ENCODE measurements at regions not wholly inside any gene's neighbourhood (a gene's known extent, or its start where the extent isn't known, plus 50 kb on each side); places are given as distances from the start of the nearest gene placed in this dataset.

DNA sequence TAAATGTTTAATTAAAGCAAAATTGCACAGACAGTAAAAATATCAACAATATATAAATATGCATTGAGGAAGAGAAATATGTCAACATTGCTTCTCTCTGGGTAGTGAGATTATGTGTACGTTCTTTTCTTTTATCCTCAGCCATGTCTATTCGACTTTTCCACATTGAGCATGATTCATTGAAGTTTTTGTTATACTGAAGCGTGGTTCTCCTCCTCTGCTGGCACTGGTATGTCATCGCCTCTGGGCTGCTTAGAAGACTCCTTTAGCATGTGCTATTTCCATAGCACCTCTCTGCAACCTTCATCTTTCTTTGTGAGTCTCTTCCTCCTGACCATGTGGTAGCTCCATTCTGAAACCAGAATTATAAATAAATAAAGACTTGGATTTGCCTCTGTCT lies 65.8 kb upstream of the AKAP13 start:
- Histone ChIP-seq H3K4me3 (no peak overlapping the region), H3K4me1 (ENCODE audit: insufficient read depth) (no peaks in the 10 kb centered on the region), H4K20me1 (replicated peaks; ENCODE audit: insufficient read depth) (no peaks in the 10 kb centered on the region), H3K36me3 (ENCODE audit: insufficient read depth) (no peaks in the 10 kb centered on the region), H3K9me2 (ENCODE audit: insufficient read depth) (peaks cover 7% of the 10 kb centered on the region; the same call in 1 of the 2 replicates), H3K27ac (ENCODE audit: low read depth) (no peak overlapping the region), H3F3A (replicated peaks; ENCODE audit: low read depth) (no peaks in the 10 kb centered on the region), H3K27me3 (ENCODE audit: insufficient read depth) (no peaks in the 10 kb centered on the region), H3K79me2 (replicated peaks; ENCODE audit: insufficient read depth) (no peaks in the 10 kb centered on the region), H2AFZ (no peak overlapping the region), H3K4me2 (no peak overlapping the region)
- ATAC-seq = no peak
- peaks cover 11% of the 10 kb centered on the region for H3K4me1 Mint-ChIP-seq
- H3K27me3 Mint-ChIP-seq (ENCODE audit: insufficient read depth, low read depth, poor library complexity) = no peaks in the 10 kb centered on the region
- no peak overlapping the region for H3K4me3 Mint-ChIP-seq
- DNase-seq (ENCODE audit: low spot score) = no peak
- no peaks in the 10 kb centered on the region for H3K36me3 Mint-ChIP-seq (ENCODE audit: low read depth)
- TF ChIP-seq EZH2 (IDR thresholded peaks at IDR 0.05; ENCODE audit: low read depth, unreplicated experiment) (no peak), NANOG (IDR thresholded peaks at IDR 0.05; ENCODE audit: borderline replicate concordance) (no peak), ZNF114 (CRISPR knock-in tag; IDR thresholded peaks at IDR 0.05) (no peak), CREB1 (CRISPR knock-in tag; IDR thresholded peaks at IDR 0.05; ENCODE audit: low read depth) (no peak), STAT1 (IDR thresholded peaks at IDR 0.05; ENCODE audit: unreplicated experiment) (no peak), ZNF331 (CRISPR knock-in tag; IDR thresholded peaks at IDR 0.05; ENCODE audit: low read depth) (no peak), EZH2phosphoT487 (IDR thresholded peaks at IDR 0.05; ENCODE audit: unreplicated experiment) (no peak)
- TF ChIP-seq, protein P1, sequence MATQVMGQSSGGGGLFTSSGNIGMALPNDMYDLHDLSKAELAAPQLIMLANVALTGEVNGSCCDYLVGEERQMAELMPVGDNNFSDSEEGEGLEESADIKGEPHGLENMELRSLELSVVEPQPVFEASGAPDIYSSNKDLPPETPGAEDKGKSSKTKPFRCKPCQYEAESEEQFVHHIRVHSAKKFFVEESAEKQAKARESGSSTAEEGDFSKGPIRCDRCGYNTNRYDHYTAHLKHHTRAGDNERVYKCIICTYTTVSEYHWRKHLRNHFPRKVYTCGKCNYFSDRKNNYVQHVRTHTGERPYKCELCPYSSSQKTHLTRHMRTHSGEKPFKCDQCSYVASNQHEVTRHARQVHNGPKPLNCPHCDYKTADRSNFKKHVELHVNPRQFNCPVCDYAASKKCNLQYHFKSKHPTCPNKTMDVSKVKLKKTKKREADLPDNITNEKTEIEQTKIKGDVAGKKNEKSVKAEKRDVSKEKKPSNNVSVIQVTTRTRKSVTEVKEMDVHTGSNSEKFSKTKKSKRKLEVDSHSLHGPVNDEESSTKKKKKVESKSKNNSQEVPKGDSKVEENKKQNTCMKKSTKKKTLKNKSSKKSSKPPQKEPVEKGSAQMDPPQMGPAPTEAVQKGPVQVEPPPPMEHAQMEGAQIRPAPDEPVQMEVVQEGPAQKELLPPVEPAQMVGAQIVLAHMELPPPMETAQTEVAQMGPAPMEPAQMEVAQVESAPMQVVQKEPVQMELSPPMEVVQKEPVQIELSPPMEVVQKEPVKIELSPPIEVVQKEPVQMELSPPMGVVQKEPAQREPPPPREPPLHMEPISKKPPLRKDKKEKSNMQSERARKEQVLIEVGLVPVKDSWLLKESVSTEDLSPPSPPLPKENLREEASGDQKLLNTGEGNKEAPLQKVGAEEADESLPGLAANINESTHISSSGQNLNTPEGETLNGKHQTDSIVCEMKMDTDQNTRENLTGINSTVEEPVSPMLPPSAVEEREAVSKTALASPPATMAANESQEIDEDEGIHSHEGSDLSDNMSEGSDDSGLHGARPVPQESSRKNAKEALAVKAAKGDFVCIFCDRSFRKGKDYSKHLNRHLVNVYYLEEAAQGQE (IDR thresholded peaks at IDR 0.05; ENCODE audit: unreplicated experiment) = no peak
- TF ChIP-seq, protein P2, sequence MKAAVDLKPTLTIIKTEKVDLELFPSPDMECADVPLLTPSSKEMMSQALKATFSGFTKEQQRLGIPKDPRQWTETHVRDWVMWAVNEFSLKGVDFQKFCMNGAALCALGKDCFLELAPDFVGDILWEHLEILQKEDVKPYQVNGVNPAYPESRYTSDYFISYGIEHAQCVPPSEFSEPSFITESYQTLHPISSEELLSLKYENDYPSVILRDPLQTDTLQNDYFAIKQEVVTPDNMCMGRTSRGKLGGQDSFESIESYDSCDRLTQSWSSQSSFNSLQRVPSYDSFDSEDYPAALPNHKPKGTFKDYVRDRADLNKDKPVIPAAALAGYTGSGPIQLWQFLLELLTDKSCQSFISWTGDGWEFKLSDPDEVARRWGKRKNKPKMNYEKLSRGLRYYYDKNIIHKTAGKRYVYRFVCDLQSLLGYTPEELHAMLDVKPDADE (IDR thresholded peaks at IDR 0.05) = no peak
- no peaks in the 10 kb centered on the region; the same call in 1 of the 3 replicates for H3K9me3 Mint-ChIP-seq
- no peak overlapping the region for H3K27ac Mint-ChIP-seq

DNA sequence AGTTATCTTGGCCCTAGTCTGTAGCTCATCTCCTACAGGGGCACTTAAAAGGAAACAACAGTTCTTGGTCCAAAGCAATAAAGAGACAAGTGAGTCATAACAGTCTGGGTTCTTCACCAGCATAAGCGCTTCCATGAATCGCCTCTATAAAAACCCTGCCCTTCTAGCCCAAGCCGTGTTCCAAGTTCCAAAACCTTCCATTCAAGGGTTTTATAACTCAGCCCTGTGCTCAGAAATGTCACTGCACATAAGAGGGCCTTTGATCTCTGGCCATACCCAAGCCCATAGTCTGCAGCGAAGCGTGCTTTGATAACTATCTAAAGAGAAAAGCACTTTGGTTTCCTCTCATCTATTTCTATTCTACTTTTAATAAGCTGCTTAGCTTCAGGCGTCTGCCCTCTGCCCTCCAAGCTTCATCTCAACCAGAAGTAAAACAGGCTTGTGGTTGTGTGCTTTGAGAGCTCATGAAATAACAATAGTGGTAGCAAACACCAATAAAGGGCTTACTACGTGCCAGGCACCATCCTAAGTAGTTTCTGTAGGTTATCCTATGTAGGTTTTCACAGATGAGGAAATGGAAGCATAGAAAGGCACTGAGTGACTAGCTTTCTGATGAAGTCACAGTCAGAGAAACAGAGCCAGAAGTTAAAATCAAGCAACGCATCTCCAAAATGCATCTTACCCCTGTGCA lies 64.0 kb upstream of the AKAP13 start:
- ATAC-seq = no peak
- Histone ChIP-seq H3K36me3 (ENCODE audit: insufficient read depth) (no peaks in the 10 kb centered on the region), H3K27ac (ENCODE audit: low read depth) (no peak overlapping the region), H3K79me2 (replicated peaks; ENCODE audit: insufficient read depth) (no peaks in the 10 kb centered on the region), H3K4me2 (no peak overlapping the region), H3F3A (replicated peaks; ENCODE audit: low read depth) (no peaks in the 10 kb centered on the region), H3K4me1 (ENCODE audit: insufficient read depth) (no peaks in the 10 kb centered on the region), H3K4me3 (no peak overlapping the region), H2AFZ (no peak overlapping the region), H4K20me1 (replicated peaks; ENCODE audit: insufficient read depth) (no peaks in the 10 kb centered on the region), H3K27me3 (ENCODE audit: insufficient read depth) (no peaks in the 10 kb centered on the region), H3K9me2 (ENCODE audit: insufficient read depth) (peaks cover 7% of the 10 kb centered on the region; the same call in 1 of the 2 replicates)
- Mint-ChIP-seq H3K36me3 (ENCODE audit: low read depth) (no peaks in the 10 kb centered on the region), H3K27ac (no peak overlapping the region), H3K9me3 (no peaks in the 10 kb centered on the region; the same call in 1 of the 3 replicates), H3K4me1 (peaks cover 11% of the 10 kb centered on the region), H3K4me3 (no peak overlapping the region), H3K27me3 (ENCODE audit: insufficient read depth, low read depth, poor library complexity) (no peaks in the 10 kb centered on the region)
- no peak for DNase-seq (ENCODE audit: low spot score)
- TF ChIP-seq NANOG (IDR thresholded peaks at IDR 0.05; ENCODE audit: borderline replicate concordance) = no peak
- no peak for TF ChIP-seq EZH2 (IDR thresholded peaks at IDR 0.05; ENCODE audit: low read depth, unreplicated experiment)
- TF ChIP-seq, protein P2 (IDR thresholded peaks at IDR 0.05) = no peak
- TF ChIP-seq STAT1 (IDR thresholded peaks at IDR 0.05; ENCODE audit: unreplicated experiment) = no peak
- no peak for TF ChIP-seq JUNB (IDR thresholded peaks at IDR 0.05; ENCODE audit: unreplicated experiment)
- no peak for TF ChIP-seq ZNF331 (CRISPR knock-in tag; IDR thresholded peaks at IDR 0.05; ENCODE audit: low read depth)
- TF ChIP-seq POLR2AphosphoS5 (IDR thresholded peaks at IDR 0.05; ENCODE audit: low read depth) = no peak
- TF ChIP-seq CTCF (conservative IDR thresholded peaks at IDR 0.05; ENCODE audit: low read depth in 2 of 2) = no peak
- TF ChIP-seq, protein P1 (IDR thresholded peaks at IDR 0.05; ENCODE audit: unreplicated experiment) = no peak
- no peak for TF ChIP-seq ZNF114 (CRISPR knock-in tag; IDR thresholded peaks at IDR 0.05)
